ENCODE measurements at regions not wholly inside any gene's neighbourhood (a gene's known extent, or its start where the extent isn't known, plus 50 kb on each side); places are given as distances from the start of the nearest gene placed in this dataset.
"Not testable (repeated sequence)": the region's sequence is repeated elsewhere in the genome, so short reads cannot be mapped to it uniquely, and the experiment has no call there.

DNA sequence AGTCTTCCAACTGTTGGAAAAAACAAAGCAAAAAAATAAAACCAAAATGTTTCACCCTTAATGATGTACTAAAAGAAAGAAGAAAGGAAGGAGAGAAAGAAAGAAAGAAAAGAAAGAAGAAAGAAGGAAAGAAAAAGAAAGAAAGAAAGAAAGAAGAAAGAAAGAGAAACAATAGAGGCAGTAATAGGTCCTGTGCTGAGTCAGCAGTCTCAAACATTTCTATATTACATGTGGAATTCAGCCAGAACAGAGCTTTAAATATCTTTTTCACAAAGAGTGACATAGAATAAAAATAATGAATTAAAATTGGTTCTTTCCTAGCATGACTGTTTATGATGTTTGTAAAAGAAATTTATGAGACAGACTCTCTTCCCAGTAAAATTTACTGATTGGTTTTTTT lies 1135.3 kb upstream of the CDH8 start:
- no peak for DNase-seq

DNA sequence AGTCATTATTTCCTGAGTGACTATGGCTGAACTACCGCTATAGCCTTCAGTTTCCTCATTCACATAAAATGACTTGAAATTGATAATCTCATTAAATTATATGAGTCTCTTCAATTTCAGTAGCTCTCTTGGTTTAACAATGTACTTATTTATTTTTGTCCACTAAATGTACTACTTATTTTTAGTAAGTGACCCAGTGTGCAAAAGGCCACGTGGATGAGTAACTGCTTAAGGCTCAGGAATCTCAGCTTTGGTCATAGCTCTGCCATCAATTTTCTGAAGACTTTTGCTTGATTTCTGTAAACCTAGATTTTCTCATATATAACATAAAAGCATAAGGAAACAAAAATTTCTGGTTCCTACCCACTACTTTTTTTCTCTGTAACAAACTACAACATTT lies 1132.9 kb upstream of the CDH8 start:
- no peak for DNase-seq

- DNase-seq, result no peak
Measured at GRCh38 chr16:63157818-63158217, 1121.6 kb upstream of the CDH8 start.

- DNase-seq, result no peak
Measured at GRCh38 chr16:63146251-63146650, 1110.0 kb upstream of the CDH8 start.

- DNase-seq, result no peak
Measured at GRCh38 chr16:63145411-63145810, 1109.2 kb upstream of the CDH8 start.

DNA sequence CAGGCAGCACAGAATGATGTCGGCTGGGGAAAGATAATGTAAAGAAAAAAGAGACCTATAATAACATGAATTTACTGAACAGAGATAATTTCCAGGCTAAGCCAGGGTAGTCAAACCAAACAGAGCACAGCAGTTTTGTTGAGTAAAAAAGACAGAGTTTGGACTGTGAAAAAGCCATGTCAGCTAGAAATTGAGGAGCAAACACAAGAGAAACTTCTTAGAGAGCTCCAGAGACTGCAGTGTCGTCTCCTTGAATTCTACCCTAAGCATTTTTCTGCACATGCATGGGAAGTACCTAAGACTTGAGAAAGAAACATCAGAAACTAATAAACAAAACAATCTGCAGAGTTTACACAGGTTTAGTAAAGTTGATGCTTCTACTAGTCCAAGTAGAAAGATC lies 1098.8 kb upstream of the CDH8 start:
- DNase-seq, result no peak

- DNase-seq, result no peak
Measured at GRCh38 chr16:63131503-63131902, 1095.3 kb upstream of the CDH8 start.

GRCh38 chr16:63130942-63131341 lies 1094.7 kb upstream of the CDH8 start:
- no peak for DNase-seq

- no peak for DNase-seq
Measured at GRCh38 chr16:63129411-63130125, 1093.3 kb upstream of the CDH8 start.

GRCh38 chr16:63119905-63120304 lies 1083.7 kb upstream of the CDH8 start:
- not testable (repeated sequence) for DNase-seq

DNA sequence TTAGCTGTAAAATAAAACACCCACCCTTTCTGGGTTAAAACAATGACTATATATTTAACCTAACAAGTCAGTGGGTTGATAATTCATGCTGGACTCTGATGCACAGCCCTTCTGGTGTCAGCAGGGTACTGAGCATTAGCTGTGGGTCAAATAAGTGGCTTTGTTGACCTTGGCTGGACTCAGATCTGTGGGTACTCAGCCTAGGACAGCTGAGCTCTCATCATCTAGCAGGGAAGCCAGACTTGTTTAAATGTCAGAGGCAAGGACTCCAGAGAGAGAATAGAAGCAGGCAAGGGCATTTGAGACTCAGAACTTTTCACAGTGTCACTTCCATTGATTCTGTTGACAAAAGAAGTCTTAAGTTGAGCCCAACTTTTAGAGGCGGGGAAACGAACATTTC lies 1063.8 kb upstream of the CDH8 start:
- DNase-seq, result no peak

DNA sequence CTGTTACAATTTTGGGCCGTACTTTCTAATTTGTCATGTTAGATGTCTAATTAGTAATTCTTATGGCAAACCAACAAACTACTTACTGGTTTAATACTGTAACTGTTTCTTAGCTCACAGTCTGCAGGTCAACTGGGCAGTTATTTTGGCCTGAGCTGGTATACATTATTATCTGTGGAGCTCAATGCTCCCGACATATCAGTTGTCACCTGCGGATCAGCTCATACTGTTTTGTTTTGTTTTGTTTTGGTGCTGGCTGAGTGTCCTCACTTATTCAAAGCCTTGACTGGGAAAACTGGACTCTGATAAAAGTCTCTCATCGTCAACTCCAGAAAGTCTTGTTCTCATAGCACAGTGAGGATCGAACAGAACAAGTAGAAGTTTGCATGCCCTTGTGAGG lies 1060.6 kb upstream of the CDH8 start:
- DNase-seq, result no peak

- DNase-seq, result no peak
Measured at GRCh38 chr16:63092736-63093135, 1056.5 kb upstream of the CDH8 start.

DNA sequence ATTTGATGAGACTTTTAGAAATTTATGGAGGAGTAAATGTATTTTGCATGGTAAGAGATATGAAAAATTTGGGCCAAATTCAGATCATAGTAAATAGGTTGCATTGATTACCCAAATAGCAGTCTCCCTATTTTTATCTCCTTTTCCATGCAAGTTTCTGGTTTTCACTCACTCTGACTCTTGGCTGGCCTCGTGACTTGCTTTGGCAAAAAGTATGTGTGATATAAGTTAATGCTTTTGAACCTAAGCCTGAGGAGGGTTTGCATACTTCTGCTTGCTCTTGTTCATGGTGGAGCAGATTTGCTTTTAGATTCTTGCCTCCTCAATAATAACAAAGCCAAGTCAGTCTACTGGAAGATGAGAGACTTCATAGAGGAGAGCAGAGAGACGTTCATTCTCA lies 1045.9 kb upstream of the CDH8 start:
- no peak for DNase-seq

DNA sequence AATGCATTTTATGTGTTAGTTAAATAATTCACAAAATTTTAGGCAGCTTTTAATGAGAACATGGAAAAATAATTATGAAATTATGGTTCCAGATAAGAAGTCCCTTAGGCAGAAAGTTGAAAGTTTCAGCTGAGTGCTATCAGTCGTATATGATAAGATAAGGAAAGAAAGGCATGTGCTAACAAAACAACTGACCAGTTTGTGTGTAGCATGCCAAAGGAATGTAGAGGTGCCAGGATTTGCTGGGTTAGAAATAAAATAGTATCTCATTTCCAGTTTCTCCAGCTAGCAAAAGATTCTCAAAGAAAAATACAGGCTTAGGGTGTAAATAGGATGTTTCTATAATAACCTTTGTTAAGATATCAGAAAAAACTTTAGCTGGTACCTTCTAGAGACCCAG lies 1044.5 kb upstream of the CDH8 start:
- no peak for DNase-seq

DNA sequence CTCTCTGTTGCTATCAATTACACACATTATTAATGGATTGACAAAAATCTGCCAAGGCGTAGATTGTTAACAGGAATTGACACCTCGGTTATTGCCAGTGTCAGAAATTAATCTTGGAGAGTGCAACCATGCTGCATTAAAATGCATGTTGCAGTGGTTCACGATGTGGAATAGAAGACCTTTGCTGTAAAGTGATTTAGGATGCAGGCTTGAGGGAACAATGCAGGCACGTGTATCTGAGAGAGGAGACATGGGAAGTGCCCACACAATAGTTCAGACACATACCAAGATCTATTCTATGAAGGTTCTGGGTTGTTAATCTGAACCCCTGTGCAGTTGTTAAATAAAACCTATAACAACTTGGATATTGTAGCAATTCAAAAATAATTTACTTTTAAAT lies 1032.8 kb upstream of the CDH8 start:
- no peak for DNase-seq

- no peak for DNase-seq
Measured at GRCh38 chr16:63067141-63067540, 1030.9 kb upstream of the CDH8 start.

DNA sequence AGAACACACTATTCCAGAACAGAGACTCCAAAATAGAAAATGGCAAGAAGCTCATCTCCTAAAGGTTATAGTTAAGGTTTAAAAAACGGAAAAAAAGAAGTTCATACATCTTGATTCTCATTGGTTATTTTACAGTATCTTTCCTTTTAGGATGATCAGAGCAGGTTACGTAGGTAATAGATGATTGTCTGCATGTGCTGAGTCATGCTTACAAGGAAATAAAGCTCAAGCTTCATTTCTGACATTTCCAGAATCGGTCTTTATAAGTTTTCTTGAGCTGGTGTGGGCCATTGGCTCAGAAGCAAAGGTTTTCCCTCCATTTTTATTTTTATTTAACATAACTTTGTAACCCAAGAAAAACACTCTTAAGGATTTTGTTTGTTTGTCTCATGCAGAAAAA lies 1030.3 kb upstream of the CDH8 start:
- DNase-seq, result no peak

GRCh38 chr16:63061319-63061718 lies 1025.1 kb upstream of the CDH8 start:
- no peak for DNase-seq

GRCh38 chr16:63059676-63060075 lies 1023.4 kb upstream of the CDH8 start:
- DNase-seq, result no peak

DNA sequence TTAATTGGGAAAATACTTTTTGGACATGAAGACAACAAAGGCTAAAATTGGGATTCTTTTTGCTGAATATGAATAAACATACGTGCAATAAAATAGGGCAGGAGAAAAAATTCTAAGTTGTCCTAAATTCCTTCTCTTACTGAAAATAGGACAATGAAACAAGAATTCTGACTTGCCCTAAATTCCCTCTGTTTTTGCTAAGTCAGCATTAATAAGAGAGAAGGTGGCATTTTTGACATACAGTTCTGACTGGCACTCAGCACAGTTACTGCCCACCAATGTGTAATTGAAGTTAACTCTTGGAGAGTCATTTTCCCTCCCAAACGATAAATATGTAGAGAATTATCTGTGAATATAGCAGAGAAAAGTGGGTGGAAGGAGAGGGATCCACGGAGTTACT lies 1021.1 kb upstream of the CDH8 start:
- DNase-seq, result no peak

GRCh38 chr16:63050391-63050790 lies 1014.2 kb upstream of the CDH8 start:
- DNase-seq, result no peak

DNA sequence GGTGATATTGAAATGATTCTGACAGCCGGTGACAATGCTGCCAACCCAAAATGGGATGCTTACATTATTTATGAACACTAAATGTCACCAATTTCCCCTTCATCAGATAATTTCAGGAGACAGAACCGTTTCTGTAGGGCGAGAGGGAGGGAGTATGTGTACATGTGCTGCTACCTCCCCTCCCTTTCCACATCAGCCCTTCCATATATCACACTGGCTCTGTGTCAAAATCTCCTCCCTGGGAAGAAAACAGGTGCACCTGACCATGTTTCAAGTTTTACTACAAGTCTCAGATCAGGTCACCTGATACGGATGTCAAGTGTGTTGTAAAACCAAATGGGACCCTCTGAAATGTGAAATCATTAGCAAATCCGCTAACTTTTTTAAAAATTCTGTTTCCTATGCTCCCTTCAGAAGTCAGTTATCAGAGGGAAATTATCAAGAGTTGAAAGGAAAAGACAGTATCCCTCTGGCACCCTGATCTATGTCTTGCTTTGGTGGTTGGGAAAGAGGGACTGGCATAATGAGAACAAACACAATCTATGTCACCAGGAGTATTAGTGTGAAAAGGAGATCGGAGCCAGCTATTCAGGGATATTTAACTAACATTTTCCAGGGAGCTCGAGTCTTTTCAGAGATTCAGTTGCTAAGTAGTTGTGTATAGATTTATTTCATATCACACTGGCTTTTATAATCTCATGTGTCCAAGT lies 1002.3 kb upstream of the CDH8 start:
- DNase-seq, result no peak

DNA sequence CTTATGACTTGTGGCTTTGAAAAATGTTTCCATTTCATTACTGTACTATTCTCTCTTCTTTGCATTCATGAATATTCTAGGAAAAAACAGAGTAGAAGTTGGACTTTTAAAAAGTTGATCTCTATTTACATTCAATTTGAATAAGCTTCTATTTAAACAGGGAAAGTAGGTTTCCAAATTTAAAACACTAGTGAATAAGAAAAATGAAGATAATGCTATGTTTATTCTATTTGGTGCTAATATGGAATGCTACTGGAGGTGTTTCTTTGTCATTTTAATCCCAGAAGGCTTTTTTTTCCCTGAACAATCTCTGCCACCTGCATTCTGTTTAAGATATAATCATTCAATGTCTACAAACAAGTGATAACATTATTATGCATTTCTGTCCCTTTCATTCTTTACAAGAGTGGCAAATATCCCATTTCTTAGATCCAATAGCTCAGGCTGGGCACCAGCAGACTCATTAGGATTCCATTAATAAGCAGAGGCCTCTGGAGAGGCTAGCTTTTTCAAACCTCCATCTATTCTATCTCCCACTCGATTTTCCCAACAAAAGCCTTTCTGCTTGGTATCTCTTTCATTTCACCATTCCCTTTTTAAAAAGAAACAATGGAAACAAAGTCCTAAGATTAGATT lies 1001.6 kb upstream of the CDH8 start:
- no peak for DNase-seq

Measured in midbrain (tissue), 1 donor.